Effector memory CD4-positive, alpha-beta T cell (primary cell): ENCODE measurements at regions not wholly inside any gene's neighbourhood (a gene's known extent, or its start where the extent isn't known, plus 50 kb on each side); places are given as distances from the start of the nearest gene placed in this dataset.
"Not testable (repeated sequence)": the region's sequence is repeated elsewhere in the genome, so short reads cannot be mapped to it uniquely, and the experiment has no call there.

Experiments
- DNase-seq, 3 donors: peaks; one replicate each; pipeline ENCODE4 v3.0.0-alpha.2; 2020
- H3K27ac ChIP-seq: 2 replicates; pipeline ENCODE4 v1.7.0; 2013; ENCODE audit warnings: mild to moderate bottlenecking, low read length, moderate library complexity; ENCODE audit not compliant: insufficient read depth, poor library complexity, severe bottlenecking
- H3K27me3 ChIP-seq: replicated peaks from 2 replicates; pipeline ENCODE4 v1.7.0; 2013; ENCODE audit warnings: mild to moderate bottlenecking, low read length; ENCODE audit not compliant: insufficient read depth, control insufficient read depth, poor library complexity, severe bottlenecking
- H3K36me3 ChIP-seq: 2 replicates; pipeline ENCODE4 v1.7.0; 2013; ENCODE audit warnings: mild to moderate bottlenecking, low read length, moderate library complexity; ENCODE audit not compliant: control insufficient read depth, insufficient read depth
- H3K4me1 ChIP-seq: 2 replicates; pipeline ENCODE4 v1.7.0; 2013; ENCODE audit warnings: low read length, mild to moderate bottlenecking; ENCODE audit not compliant: control insufficient read depth, insufficient read depth, poor library complexity, severe bottlenecking
- H3K4me3 ChIP-seq: 2 replicates; pipeline ENCODE4 v1.7.0; 2013; ENCODE audit warnings: low read length, low read depth, mild to moderate bottlenecking; ENCODE audit not compliant: insufficient read depth, poor library complexity, severe bottlenecking
- H3K9me3 ChIP-seq: 2 replicates; pipeline ENCODE4 v1.7.0; 2013; ENCODE audit warnings: mild to moderate bottlenecking, low read length, moderate library complexity; ENCODE audit not compliant: control insufficient read depth

DNA sequence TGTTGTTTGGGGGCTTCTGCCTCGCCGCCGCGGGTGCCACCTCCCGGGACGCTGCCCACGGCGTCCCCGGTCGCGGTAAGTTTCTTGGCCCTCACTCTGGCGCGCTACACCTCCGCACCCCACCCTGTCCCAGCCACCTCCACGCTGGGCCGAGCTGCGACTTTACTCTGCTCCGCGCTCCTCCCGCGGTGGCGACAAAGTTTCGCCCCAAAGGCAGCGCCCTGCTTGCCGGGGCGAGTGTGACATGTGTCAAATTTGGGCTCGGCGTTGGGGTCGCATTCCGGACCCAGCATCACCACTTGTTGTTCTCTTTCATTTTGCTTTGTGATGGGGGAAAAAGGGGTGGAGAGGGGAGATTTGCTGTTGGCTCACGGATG is 167.7 kb upstream of the PPP1R3A start:
- Histone ChIP-seq H3K27ac (no peak overlapping the region), H3K36me3 (no peaks in the 10 kb centered on the region), H3K9me3 (no peaks in the 10 kb centered on the region), H3K4me1 (peaks cover 26% of the 10 kb centered on the region), H3K27me3 (peaks cover 44% of the 10 kb centered on the region), H3K4me3 (peak overlapping the region; percentile 66)
- no peak for DNase-seq

GRCh38 chr7:114085592-114086501 is 167.0 kb upstream of the PPP1R3A start:
- DNase-seq, result no peak
- Histone ChIP-seq H3K36me3 (no peaks in the 10 kb centered on the region), H3K27ac (no peak overlapping the region), H3K4me1 (peaks cover 26% of the 10 kb centered on the region), H3K9me3 (no peaks in the 10 kb centered on the region), H3K27me3 (peaks cover 44% of the 10 kb centered on the region), H3K4me3 (peak overlapping the region; percentile 66)

DNA sequence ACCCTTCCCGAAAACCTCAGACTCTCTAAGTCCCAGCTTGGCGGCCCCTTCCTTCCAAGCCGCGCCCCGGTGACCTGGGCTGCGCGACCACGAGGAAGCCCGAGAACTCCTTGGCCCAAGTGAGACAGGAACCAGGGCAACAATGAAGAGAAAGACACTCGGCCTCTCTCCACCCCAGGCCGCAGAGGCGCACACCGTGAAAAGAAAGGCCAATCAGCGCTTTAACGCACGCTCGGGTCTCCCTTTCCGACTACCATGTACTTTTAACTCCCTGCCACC is 166.4 kb upstream of the PPP1R3A start:
- no peak for DNase-seq
- H3K27me3 ChIP-seq, result peaks cover 44% of the 10 kb centered on the region
- no peak overlapping the region for H3K27ac ChIP-seq
- H3K9me3 ChIP-seq, result no peaks in the 10 kb centered on the region
- H3K4me1 ChIP-seq, result peaks cover 26% of the 10 kb centered on the region
- H3K36me3 ChIP-seq, result no peaks in the 10 kb centered on the region
- H3K4me3 ChIP-seq, result peak overlapping the region; percentile 66

GRCh38 chr7:114084472-114085312 is 165.9 kb upstream of the PPP1R3A start:
- peak overlapping the region; percentile 66 for H3K4me3 ChIP-seq
- H3K27me3 ChIP-seq, result peaks cover 44% of the 10 kb centered on the region
- H3K9me3 ChIP-seq, result no peaks in the 10 kb centered on the region
- no peak for DNase-seq
- no peaks in the 10 kb centered on the region for H3K36me3 ChIP-seq
- no peak overlapping the region for H3K27ac ChIP-seq
- peaks cover 26% of the 10 kb centered on the region for H3K4me1 ChIP-seq

DNA sequence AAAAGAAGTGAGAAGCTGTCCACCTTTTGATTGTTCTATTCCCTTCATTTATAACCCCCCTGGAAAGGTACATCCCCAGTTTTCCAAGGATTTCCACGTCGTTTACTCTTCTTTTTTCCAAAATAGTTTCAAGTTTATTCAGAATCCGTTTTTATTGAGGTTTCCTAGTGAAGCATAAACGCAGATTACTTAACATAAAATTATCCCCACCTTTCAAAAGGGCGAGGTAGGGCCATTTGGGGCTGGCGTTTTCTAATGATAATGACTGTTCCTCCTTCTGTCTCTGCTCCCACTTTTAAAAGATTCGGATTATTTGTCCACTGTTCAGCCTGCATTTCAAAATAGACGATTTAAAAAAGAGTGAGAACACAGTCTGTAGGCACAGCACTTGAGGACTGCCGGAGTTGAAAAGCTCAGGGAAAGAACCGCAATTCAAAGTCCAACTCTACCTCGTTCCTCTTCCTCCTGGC is 165.2 kb upstream of the PPP1R3A start:
- DNase-seq, result no peak
- Histone ChIP-seq H3K27ac (no peak overlapping the region), H3K4me3 (no peak overlapping the region), H3K9me3 (no peaks in the 10 kb centered on the region), H3K4me1 (peaks cover 26% of the 10 kb centered on the region), H3K36me3 (no peaks in the 10 kb centered on the region), H3K27me3 (peaks cover 44% of the 10 kb centered on the region)

DNA sequence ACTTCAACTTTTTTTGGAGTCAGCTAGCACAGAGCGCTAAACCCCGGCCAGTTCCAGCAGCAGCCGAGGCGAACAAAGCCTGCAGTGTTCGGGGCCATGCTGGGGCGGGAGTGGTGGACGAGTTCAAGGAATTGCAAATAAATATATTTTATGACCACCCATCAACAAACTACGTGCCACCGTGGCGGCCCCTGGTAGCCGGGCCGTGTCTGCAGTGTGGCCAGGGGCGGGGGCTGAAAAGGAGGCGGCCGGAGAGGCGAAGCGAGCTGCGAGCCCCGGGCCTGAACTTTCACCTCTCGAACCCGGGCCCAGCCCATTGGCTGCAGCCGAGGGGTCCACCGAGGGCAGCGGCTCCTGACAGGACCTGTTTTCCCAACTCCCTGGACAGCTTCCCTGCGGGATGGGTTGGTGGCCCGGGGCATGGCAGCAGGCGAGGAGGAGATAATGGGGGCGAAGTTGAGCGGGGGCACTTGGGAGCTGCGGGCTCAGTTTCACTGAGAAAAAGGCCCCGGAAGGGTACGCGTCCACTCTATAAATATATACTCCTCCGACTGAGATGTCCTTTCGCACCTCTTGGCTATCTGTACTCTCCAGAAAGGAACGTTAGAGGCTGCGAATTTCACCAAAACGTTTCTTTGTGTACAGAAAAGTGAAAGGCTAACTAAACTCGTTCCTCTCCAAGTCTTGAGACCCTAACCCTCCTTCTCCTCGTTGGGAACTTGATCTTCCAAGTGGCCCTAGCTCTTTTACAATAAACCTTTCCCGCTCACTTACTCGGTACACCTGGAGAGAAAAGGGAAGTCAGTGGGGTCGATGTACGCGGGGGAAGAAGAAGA is 164.6 kb upstream of the PPP1R3A start:
- H3K36me3 ChIP-seq, result no peaks in the 10 kb centered on the region
- H3K4me3 ChIP-seq, result no peak overlapping the region
- H3K27me3 ChIP-seq, result peaks cover 44% of the 10 kb centered on the region
- H3K9me3 ChIP-seq, result no peaks in the 10 kb centered on the region
- H3K4me1 ChIP-seq, result peaks cover 26% of the 10 kb centered on the region
- no peak overlapping the region for H3K27ac ChIP-seq
- no peak for DNase-seq

- Histone ChIP-seq H3K4me3 (no peak overlapping the region), H3K27ac (no peak overlapping the region), H3K4me1 (peaks cover 26% of the 10 kb centered on the region), H3K27me3 (peaks cover 44% of the 10 kb centered on the region), H3K9me3 (no peaks in the 10 kb centered on the region), H3K36me3 (no peaks in the 10 kb centered on the region)
- no peak for DNase-seq
These were observed 163.9 kb upstream of the PPP1R3A start for GRCh38 chr7:114082642-114083165.

GRCh38 chr7:114081606-114082425 is 163.0 kb upstream of the PPP1R3A start:
- H3K27me3 ChIP-seq, result peaks cover 38% of the 10 kb centered on the region
- H3K4me3 ChIP-seq, result no peak overlapping the region

DNA sequence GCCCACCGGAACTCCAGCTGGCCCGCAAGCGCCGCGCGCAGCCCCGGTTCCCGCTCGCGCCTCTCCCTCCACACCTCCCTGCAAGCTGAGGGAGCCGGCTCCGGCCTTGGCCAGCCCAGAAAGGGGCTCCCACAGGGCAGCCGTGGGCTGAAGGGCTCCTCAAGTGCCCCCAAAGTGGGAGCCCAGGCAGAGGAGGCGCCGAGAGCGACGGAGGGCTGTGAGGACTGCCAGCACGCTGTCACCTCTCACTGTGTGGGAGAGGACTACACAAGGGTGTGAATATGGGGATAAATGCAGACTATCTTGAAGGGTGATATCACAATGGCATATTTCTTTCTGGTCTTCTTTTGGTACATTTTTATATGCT is 158.3 kb upstream of the PPP1R3A start:
- not testable (repeated sequence) for H3K9me3 ChIP-seq, H3K4me1 ChIP-seq, DNase-seq, H3K27me3 ChIP-seq, H3K36me3 ChIP-seq, H3K4me3 ChIP-seq, H3K27ac ChIP-seq

More at GRCh38 chr7:114081606-114082425, 163.0 kb upstream of the PPP1R3A start:
- Histone ChIP-seq H3K27ac (no peak overlapping the region), H3K4me1 (peaks cover 21% of the 10 kb centered on the region), H3K9me3 (no peaks in the 10 kb centered on the region), H3K36me3 (no peaks in the 10 kb centered on the region)
- no peak for DNase-seq
